Stimulated activated CD8-positive, alpha-beta memory T cell treated with anti-CD3 and anti-CD28 coated beads, Interleukin-7, amount 100 ng/mL, for 24 hours (primary cell): ENCODE measurements at regions not wholly inside any gene's neighbourhood (a gene's known extent, or its start where the extent isn't known, plus 50 kb on each side); places are given as distances from the start of the nearest gene placed in this dataset.

Source experiments
- DNase-seq: peaks from one replicate; pipeline ENCODE4 v3.0.0-alpha.2; 2020; ENCODE audit warnings: low read depth

GRCh38 chr2:16152071-16152927 is 211.9 kb downstream of the MYCN start:
- no peak for DNase-seq

- no peak for DNase-seq
These were observed 211.3 kb downstream of the MYCN start for GRCh38 chr2:16151651-16152050.

- no peak for DNase-seq
These were observed 210.9 kb downstream of the MYCN start for GRCh38 chr2:16151281-16151570.

- no peak for DNase-seq
These were observed 210.3 kb downstream of the MYCN start for GRCh38 chr2:16150456-16151280.

- DNase-seq, result no peak
These were observed 209.2 kb downstream of the MYCN start for GRCh38 chr2:16149349-16150243.

- DNase-seq, result no peak
These were observed 208.4 kb downstream of the MYCN start for GRCh38 chr2:16148632-16149348.

GRCh38 chr2:16142383-16143361 is 202.3 kb downstream of the MYCN start:
- no peak for DNase-seq

- DNase-seq, result no peak
These were observed 201.2 kb downstream of the MYCN start for GRCh38 chr2:16141641-16141921.

- DNase-seq, result no peak
These were observed 200.7 kb downstream of the MYCN start for GRCh38 chr2:16140771-16141640.

- no peak for DNase-seq
These were observed 199.6 kb downstream of the MYCN start for GRCh38 chr2:16139663-16140615.

GRCh38 chr2:16138811-16139662 is 198.7 kb downstream of the MYCN start:
- DNase-seq, result no peak

GRCh38 chr2:16137080-16137755 is 196.9 kb downstream of the MYCN start:
- no peak for DNase-seq

GRCh38 chr2:16136461-16137035 is 196.2 kb downstream of the MYCN start:
- no peak for DNase-seq

- no peak for DNase-seq
These were observed 195.6 kb downstream of the MYCN start for GRCh38 chr2:16135913-16136310.

- no peak for DNase-seq
These were observed 195.0 kb downstream of the MYCN start for GRCh38 chr2:16135196-16135912.
